K562 (cell line): ENCODE measurements at regions not wholly inside any gene's neighbourhood (a gene's known extent, or its start where the extent isn't known, plus 50 kb on each side); places are given as distances from the start of the nearest gene placed in this dataset.
A peak's percentile ranks its signal among the peaks of the same experiment; 100 is the strongest.

Source experiments
- ATAC-seq: fragments of 200-7000 bp; cut with Tn5 transposase; 3 replicates; pipeline ENCODE4 v1.9.1; 2020; ENCODE audit warnings: moderate library complexity
- BruUV-seq: library from RNA; stranded (reverse); fragments of 400-500 nt; replicated peaks from 2 replicates; lab custom pipeline; 2021; lab: Mats Ljungman, UMichigan
- CTCF ChIA-PET: fragments of 300-600 bp; formaldehyde crosslinking; extraction: SDS; loops from one replicate; lab custom pipeline; 2021; ENCODE audit warnings: low intra/inter-chr PET ratio; lab: Yijun Ruan, JAX
- POLR2A ChIA-PET: fragments of 300-600, 350-650 bp; sonication (Branson Sonifier 250); formaldehyde crosslinking; extraction: SDS; loops from one replicate; lab custom pipeline; 2021; ENCODE audit warnings: antibody characterized with exemption, inconsistent platforms; lab: Yijun Ruan, JAX
- DNase-seq, 4 experiments: peaks; one replicate each; pipeline versions ENCODE4 v3.0.0 to v3.0.0-alpha.2; 2011 to 2018; ENCODE audit warnings: low spot score in 3 of 4, mixed read lengths in 3 of 4; ENCODE audit errors: extremely low read depth in 1 of 4
- FAIRE-seq: peaks from 2 replicates; lab custom pipeline; 2011; peaks lifted over from hg19 to GRCh38; lab: Jason Lieb, UNC
- H2AFZ ChIP-seq: 2 replicates; pipeline ENCODE4 v1.6.0; 2011; ENCODE audit warnings: low read depth, low read length, control low read depth, inconsistent platforms
- H3K27ac ChIP-seq: fragments of 200-600 bp; 3 replicates; pipeline ENCODE4 v1.8.0; 2011; ENCODE audit warnings: low read depth, mild to moderate bottlenecking, control low read depth, inconsistent platforms, low read length, moderate library complexity, mixed read lengths; ENCODE audit errors: extremely low read depth
- H3K27me3 ChIP-seq, 2 experiments: fragments of 300-600 bp in 1 of 2; 2 replicates in 1 of 2; 3 replicates in 1 of 2; pipeline versions ENCODE4 v1.6.0 to v1.8.0; 2011; ENCODE audit warnings: inconsistent platforms in 2 of 2, low read length in 2 of 2, mild to moderate bottlenecking in 1 of 2, mixed read lengths in 1 of 2, moderate library complexity in 1 of 2; ENCODE audit not compliant: control insufficient read depth in 2 of 2, insufficient read depth in 2 of 2
- H3K36me3 ChIP-seq: fragments of 300-600 bp; 3 replicates; pipeline ENCODE4 v1.8.0; 2011; ENCODE audit warnings: mild to moderate bottlenecking, low read length, inconsistent platforms; ENCODE audit not compliant: control insufficient read depth, insufficient read depth
- H3K4me1 ChIP-seq, 2 experiments: fragments of 200-600 bp in 1 of 2; replicated peaks in 1 of 2; 2 replicates in 1 of 2; 3 replicates in 1 of 2; pipeline versions ENCODE4 v1.5.1 to v1.8.0; 2011; ENCODE audit warnings: inconsistent platforms in 2 of 2, low read length in 2 of 2, mild to moderate bottlenecking in 1 of 2, mixed read lengths in 1 of 2, moderate library complexity in 1 of 2; ENCODE audit not compliant: control insufficient read depth in 2 of 2, insufficient read depth in 2 of 2
- H3K4me2 ChIP-seq: 2 replicates; pipeline ENCODE4 v1.6.1; 2011; ENCODE audit warnings: low read length, control low read depth, inconsistent platforms, mixed read lengths; ENCODE audit not compliant: insufficient read depth
- H3K4me3 ChIP-seq: fragments of 200-600 bp; sonication (generic), shearing (Covaris generic); 2 replicates; pipeline ENCODE4 v1.5.1; 2016; ENCODE audit warnings: control low read depth, inconsistent platforms
- H3K79me2 ChIP-seq: fragments of 200-600 bp; 3 replicates; pipeline ENCODE4 v1.8.0; 2011; ENCODE audit warnings: low read length, inconsistent platforms; ENCODE audit not compliant: control insufficient read depth, insufficient read depth
- H3K9ac ChIP-seq, 2 experiments: 2 replicates each; pipeline versions ENCODE4 v1.6.0 to v1.6.1; 2011; ENCODE audit warnings: low read depth in 2 of 2, low read length in 2 of 2, control low read depth in 1 of 2, inconsistent platforms in 1 of 2, mild to moderate bottlenecking in 1 of 2, mixed read lengths in 1 of 2; ENCODE audit not compliant: insufficient read depth in 1 of 2
- H3K9me1 ChIP-seq: one replicate; pipeline ENCODE4 v1.6.0; 2011; ENCODE audit warnings: inconsistent platforms, mild to moderate bottlenecking, low read length, moderate library complexity; ENCODE audit not compliant: control insufficient read depth, insufficient read depth
- H3K9me3 ChIP-seq: replicated peaks from 2 replicates; pipeline ENCODE4 v1.5.1; 2011; ENCODE audit warnings: low read depth, low read length, inconsistent platforms; ENCODE audit not compliant: control insufficient read depth, insufficient read depth
- H4K20me1 ChIP-seq: replicated peaks from 2 replicates; pipeline ENCODE4 v1.6.1; 2011; ENCODE audit warnings: low read length, inconsistent platforms, mixed read lengths; ENCODE audit not compliant: control insufficient read depth, insufficient read depth
- FOSL1 ChIP-seq: fragments of 200-800 bp; sonication (Bioruptor generic); conservative IDR thresholded peaks from 2 replicates; pipeline ENCODE4 v1.6.1; 2016; ENCODE audit warnings: missing genetic modification characterization, missing compliant biosample characterization
- JUND ChIP-seq, 2 experiments: IDR thresholded peaks; 2 replicates in 1 of 2; 3 replicates in 1 of 2; pipeline ENCODE4 v1.6.1; 2011; ENCODE audit warnings: borderline replicate concordance in 2 of 2, low read depth in 2 of 2, low read length in 2 of 2, improper control_type of control experiment in 1 of 2, missing biosample characterization in 1 of 2, missing genetic modification characterization in 1 of 2, missing genetic modification reagents in 1 of 2
- MEIS2 ChIP-seq: fragments of 450-650 bp; IDR thresholded peaks from 2 replicates; pipeline ENCODE4 v1.6.1; 2014; ENCODE audit warnings: mild to moderate bottlenecking; ENCODE audit not compliant: partially characterized antibody
- RAD21 ChIP-seq, 2 experiments: fragments of 250-450 bp in 1 of 2; fragments of 450-650 bp in 1 of 2; sonication (Bioruptor Pico) in 1 of 2; formaldehyde crosslinking in 1 of 2; IDR thresholded peaks in 1 of 2; conservative IDR thresholded peaks in 1 of 2; 2 replicates each; pipeline versions ENCODE4 v1.4.0 to v1.8.0; 2020 to 2022; ENCODE audit warnings: mild to moderate bottlenecking in 2 of 2, moderate library complexity in 1 of 2
- STAG1 ChIP-seq: sonication (generic); formaldehyde crosslinking; IDR thresholded peaks from 2 replicates; pipeline ENCODE4 v1.5.0; 2020; ENCODE audit warnings: missing genetic modification reagents, borderline replicate concordance
- WGBS: fragments of 100-300 bp; shearing (Covaris generic); methylation state at CpG from one replicate; pipeline ENCODE4 v1.1.6; 2016; ENCODE audit warnings: low coverage, mixed read lengths; ENCODE audit not compliant: insufficient coverage; ENCODE audit errors: missing lambda C conversion rate; 5-methylcytosine and 5-hydroxymethylcytosine counted together
- in situ Hi-C: fragments of 300-500 bp; cut with MboI; formaldehyde crosslinking; loops from 4 replicates; pipeline ENCODE4 v1.15.0; 2018; ENCODE audit warnings: inconsistent platforms, mixed read lengths
- intact Hi-C: fragments of 100-400 bp; cut with micrococcal nuclease; formaldehyde crosslinking; loops from 2 replicates; pipeline ENCODE4 v1.14.2; 2022
- TF ChIP-seq, protein P1 (sequence below), 2 experiments: fragments of 450-650 bp; formaldehyde crosslinking in 1 of 2; IDR thresholded peaks; 2 replicates each; pipeline versions ENCODE4 v1.4.0 to v1.6.1; 2014 to 2020; ENCODE audit warnings: mild to moderate bottlenecking in 2 of 2, borderline replicate concordance in 1 of 2, low read depth in 1 of 2
- TF ChIP-seq, protein P2 (sequence below): sonication (generic); formaldehyde crosslinking; IDR thresholded peaks from 2 replicates; pipeline ENCODE4 v1.8.1; 2023; ENCODE audit warnings: mild to moderate bottlenecking, missing genetic modification reagents

DNA sequence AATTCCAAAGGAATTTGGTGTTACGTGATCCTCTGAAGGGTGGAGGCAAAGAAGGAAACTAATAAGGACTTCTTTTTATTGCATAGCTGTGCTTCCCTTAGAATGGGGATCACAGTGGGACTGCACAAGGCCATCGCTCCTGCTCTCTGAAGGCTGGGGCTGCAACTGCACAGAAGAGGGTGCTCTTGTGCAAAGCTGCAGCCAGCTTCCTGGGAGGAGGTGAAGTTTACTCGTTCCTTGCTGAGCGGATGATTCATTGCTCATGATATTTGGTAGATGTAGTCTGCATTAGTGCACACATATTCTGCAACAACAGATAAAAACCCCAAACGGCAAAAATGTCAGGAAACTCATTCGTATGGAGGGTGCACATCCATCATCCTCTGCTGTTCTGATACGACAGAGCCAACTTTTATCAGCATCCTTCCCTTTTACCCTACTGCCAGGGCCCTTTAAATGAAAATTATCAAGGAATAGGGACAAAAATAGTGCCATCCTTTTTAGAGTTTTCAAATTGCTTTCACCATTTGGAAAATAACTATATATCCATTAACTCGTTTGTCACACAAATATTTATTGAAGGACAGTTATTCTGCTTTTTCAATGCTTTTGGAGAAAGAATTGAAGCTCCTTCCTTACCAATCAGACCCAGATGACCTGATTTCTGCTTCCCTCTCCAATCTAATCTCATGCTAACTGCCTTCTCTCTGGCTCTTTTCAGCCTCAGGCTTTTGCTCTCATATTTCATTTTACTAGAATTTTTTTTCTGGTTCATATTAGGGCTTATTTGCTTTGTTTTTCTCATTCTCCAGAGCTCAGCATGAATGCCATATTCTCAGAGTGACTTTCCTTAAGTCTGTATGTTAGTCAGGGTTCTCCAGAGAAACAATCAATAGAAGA is 263.6 kb downstream of the DUSP10 start:
- H3K9ac ChIP-seq = no peak overlapping the region
- FAIRE-seq (no peak), ATAC-seq (peak; percentile 89), DNase-seq (peak in 2 of 4 experiments; percentile 8 to 53)
- 0% methylated on average over 8 of the region's 8 CpGs for WGBS
- intact Hi-C loops = loop anchor here (5.0 to 10.0 kb wide), 2 partner anchors 694 to 977 kb away; no protein-coding TSS in a partner anchor
- H3K27ac ChIP-seq = no peak overlapping the region
- no peak overlapping the region for H3K4me3 ChIP-seq
- no peak overlapping the region for H2AFZ ChIP-seq
- ChIA-PET POLR2A (interaction anchor here (1.0 kb wide), 1 partner anchor 8 kb away, joined by 3 read pairs; no protein-coding TSS in a partner anchor), CTCF (interaction anchor here (0.8 to 0.9 kb wide), 2 partner anchors 529 to 689 kb away, joined by 3 read pairs; no protein-coding TSS in a partner anchor)
- H3K4me1 ChIP-seq = no peaks in the 10 kb centered on the region
- H3K36me3 ChIP-seq = no peaks in the 10 kb centered on the region
- H4K20me1 ChIP-seq = no peaks in the 10 kb centered on the region
- no TSS peak for BruUV-seq
- in situ Hi-C loops = no loop called here
- no peaks in the 10 kb centered on the region for H3K79me2 ChIP-seq
- H3K9me1 ChIP-seq = no peaks in the 10 kb centered on the region
- H3K27me3 ChIP-seq = no peaks in the 10 kb centered on the region
- H3K4me2 ChIP-seq = no peak overlapping the region
- H3K9me3 ChIP-seq = no peaks in the 10 kb centered on the region
- TF ChIP-seq STAG1 (CRISPR knock-in tag) (peak; percentile 58; the same call in 1 of the 2 replicates), FOSL1 (tag) (peak; percentile 72), RAD21 (CRISPR knock-in tag; conservative IDR thresholded peaks at IDR 0.05 in 1 of 2, IDR thresholded peaks at IDR 0.05 in 1 of 2) (peak; percentile 95), JUND (IDR thresholded peaks at IDR 0.05; ENCODE audit: borderline replicate concordance, low read depth, low read length) (peak; percentile 20; the same call in 1 of the 2 replicates), JUND (tag; IDR thresholded peaks at IDR 0.05; ENCODE audit: borderline replicate concordance, low read depth, low read length) (peak; percentile 49; the same call in 1 of the 3 replicates), MEIS2 (peak; percentile 62)
- TF ChIP-seq, protein P1, sequence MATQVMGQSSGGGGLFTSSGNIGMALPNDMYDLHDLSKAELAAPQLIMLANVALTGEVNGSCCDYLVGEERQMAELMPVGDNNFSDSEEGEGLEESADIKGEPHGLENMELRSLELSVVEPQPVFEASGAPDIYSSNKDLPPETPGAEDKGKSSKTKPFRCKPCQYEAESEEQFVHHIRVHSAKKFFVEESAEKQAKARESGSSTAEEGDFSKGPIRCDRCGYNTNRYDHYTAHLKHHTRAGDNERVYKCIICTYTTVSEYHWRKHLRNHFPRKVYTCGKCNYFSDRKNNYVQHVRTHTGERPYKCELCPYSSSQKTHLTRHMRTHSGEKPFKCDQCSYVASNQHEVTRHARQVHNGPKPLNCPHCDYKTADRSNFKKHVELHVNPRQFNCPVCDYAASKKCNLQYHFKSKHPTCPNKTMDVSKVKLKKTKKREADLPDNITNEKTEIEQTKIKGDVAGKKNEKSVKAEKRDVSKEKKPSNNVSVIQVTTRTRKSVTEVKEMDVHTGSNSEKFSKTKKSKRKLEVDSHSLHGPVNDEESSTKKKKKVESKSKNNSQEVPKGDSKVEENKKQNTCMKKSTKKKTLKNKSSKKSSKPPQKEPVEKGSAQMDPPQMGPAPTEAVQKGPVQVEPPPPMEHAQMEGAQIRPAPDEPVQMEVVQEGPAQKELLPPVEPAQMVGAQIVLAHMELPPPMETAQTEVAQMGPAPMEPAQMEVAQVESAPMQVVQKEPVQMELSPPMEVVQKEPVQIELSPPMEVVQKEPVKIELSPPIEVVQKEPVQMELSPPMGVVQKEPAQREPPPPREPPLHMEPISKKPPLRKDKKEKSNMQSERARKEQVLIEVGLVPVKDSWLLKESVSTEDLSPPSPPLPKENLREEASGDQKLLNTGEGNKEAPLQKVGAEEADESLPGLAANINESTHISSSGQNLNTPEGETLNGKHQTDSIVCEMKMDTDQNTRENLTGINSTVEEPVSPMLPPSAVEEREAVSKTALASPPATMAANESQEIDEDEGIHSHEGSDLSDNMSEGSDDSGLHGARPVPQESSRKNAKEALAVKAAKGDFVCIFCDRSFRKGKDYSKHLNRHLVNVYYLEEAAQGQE (IDR thresholded peaks at IDR 0.05; ENCODE audit: borderline replicate concordance) = peak; percentile 57
- TF ChIP-seq, protein P1 (CRISPR knock-in tag; IDR thresholded peaks at IDR 0.05; ENCODE audit: low read depth) = no peak
- TF ChIP-seq, protein P2, sequence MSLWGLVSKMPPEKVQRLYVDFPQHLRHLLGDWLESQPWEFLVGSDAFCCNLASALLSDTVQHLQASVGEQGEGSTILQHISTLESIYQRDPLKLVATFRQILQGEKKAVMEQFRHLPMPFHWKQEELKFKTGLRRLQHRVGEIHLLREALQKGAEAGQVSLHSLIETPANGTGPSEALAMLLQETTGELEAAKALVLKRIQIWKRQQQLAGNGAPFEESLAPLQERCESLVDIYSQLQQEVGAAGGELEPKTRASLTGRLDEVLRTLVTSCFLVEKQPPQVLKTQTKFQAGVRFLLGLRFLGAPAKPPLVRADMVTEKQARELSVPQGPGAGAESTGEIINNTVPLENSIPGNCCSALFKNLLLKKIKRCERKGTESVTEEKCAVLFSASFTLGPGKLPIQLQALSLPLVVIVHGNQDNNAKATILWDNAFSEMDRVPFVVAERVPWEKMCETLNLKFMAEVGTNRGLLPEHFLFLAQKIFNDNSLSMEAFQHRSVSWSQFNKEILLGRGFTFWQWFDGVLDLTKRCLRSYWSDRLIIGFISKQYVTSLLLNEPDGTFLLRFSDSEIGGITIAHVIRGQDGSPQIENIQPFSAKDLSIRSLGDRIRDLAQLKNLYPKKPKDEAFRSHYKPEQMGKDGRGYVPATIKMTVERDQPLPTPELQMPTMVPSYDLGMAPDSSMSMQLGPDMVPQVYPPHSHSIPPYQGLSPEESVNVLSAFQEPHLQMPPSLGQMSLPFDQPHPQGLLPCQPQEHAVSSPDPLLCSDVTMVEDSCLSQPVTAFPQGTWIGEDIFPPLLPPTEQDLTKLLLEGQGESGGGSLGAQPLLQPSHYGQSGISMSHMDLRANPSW (CRISPR knock-in tag) = no peak
